ENCODE measurements at regions not wholly inside any gene's neighbourhood (a gene's known extent, or its start where the extent isn't known, plus 50 kb on each side); places are given as distances from the start of the nearest gene placed in this dataset.
"Not testable (repeated sequence)": the region's sequence is repeated elsewhere in the genome, so short reads cannot be mapped to it uniquely, and the experiment has no call there.

GRCh38 chr5:18533137-18533536, 898.9 kb downstream of the TAF11L14 start:
- no peak overlapping the region for H3K4me3 ChIP-seq
- H3K4me1 ChIP-seq (ENCODE audit: insufficient read depth) = no peaks in the 10 kb centered on the region
- H3K27ac ChIP-seq = no peak overlapping the region
- DNase-seq = no peak
- no peak for TF ChIP-seq EZH2 (IDR thresholded peaks at IDR 0.05; ENCODE audit: insufficient read depth, poor library complexity, severe bottlenecking)
- no peak for TF ChIP-seq EZH2phosphoT487 (IDR thresholded peaks at IDR 0.05; ENCODE audit: insufficient read depth, low read depth)
- no peak overlapping the region for H2AFZ ChIP-seq
- no peaks in the 10 kb centered on the region for H3K79me2 ChIP-seq (ENCODE audit: insufficient read depth)
- no peaks in the 10 kb centered on the region for H3K36me3 ChIP-seq (ENCODE audit: low read depth)
- no peaks in the 10 kb centered on the region for H3K9me2 ChIP-seq (ENCODE audit: insufficient read depth)
- H3F3A ChIP-seq (ENCODE audit: insufficient read depth) = no peaks in the 10 kb centered on the region
- 33 to 44% methylated on average over 7 of the region's 7 CpGs for WGBS, 2 experiments (ENCODE audit: low coverage in 1 of 2, low lambda C conversion rate in 2 of 2, missing lambda C conversion rate in 2 of 2)
- no peak overlapping the region for H3K4me2 ChIP-seq (ENCODE audit: unreplicated experiment)
- H3K27me3 ChIP-seq (replicated peaks; ENCODE audit: insufficient read depth) = no peaks in the 10 kb centered on the region
- H3K9me3 ChIP-seq (ENCODE audit: low read depth) = no peaks in the 10 kb centered on the region
- no peak overlapping the region for H3K9ac ChIP-seq
- no peaks in the 10 kb centered on the region for H4K20me1 ChIP-seq (ENCODE audit: insufficient read depth)
- in situ Hi-C loops (cut with MboI) = no loop called here

GRCh38 chr5:18534119-18534518, 899.9 kb downstream of the TAF11L14 start:
- 31 to 40% methylated on average over 3 of the region's 3 CpGs for WGBS, 2 experiments (ENCODE audit: low coverage in 1 of 2, low lambda C conversion rate in 2 of 2, missing lambda C conversion rate in 2 of 2)
- Histone ChIP-seq H4K20me1 (ENCODE audit: insufficient read depth) (no peaks in the 10 kb centered on the region), H3K27me3 (replicated peaks; ENCODE audit: insufficient read depth) (no peaks in the 10 kb centered on the region), H3K9me3 (ENCODE audit: low read depth) (no peaks in the 10 kb centered on the region), H3F3A (ENCODE audit: insufficient read depth) (no peaks in the 10 kb centered on the region), H2AFZ (no peak overlapping the region), H3K4me1 (ENCODE audit: insufficient read depth) (no peaks in the 10 kb centered on the region), H3K27ac (no peak overlapping the region), H3K36me3 (ENCODE audit: low read depth) (no peaks in the 10 kb centered on the region), H3K79me2 (ENCODE audit: insufficient read depth) (no peaks in the 10 kb centered on the region), H3K4me2 (ENCODE audit: unreplicated experiment) (no peak overlapping the region), H3K9ac (no peak overlapping the region), H3K9me2 (ENCODE audit: insufficient read depth) (no peaks in the 10 kb centered on the region), H3K4me3 (no peak overlapping the region)
- TF ChIP-seq EZH2phosphoT487 (IDR thresholded peaks at IDR 0.05; ENCODE audit: insufficient read depth, low read depth) (no peak), EZH2 (IDR thresholded peaks at IDR 0.05; ENCODE audit: insufficient read depth, poor library complexity, severe bottlenecking) (no peak)
- no peak for DNase-seq
- in situ Hi-C loops (cut with MboI) = no loop called here

DNA sequence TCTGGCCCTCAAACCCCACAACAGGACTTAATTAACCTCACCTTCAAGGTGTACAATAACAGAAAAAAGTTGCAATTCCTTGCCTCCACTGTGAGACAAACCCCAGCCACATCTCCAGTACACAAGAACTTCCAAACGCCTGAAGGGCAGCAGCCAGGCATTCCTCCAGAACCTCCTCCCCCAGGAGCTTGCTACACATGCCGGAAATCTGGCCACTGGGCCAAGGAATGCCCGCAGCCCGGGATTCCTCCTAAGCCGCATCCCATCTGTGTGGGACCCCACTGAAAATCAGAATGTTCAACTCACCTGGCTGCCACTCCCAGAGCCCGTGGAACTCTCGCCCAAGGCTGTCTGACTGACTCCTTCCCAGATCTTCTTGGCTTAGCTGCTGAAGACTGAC, 901.5 kb downstream of the TAF11L14 start:
- H3K9me2 ChIP-seq (ENCODE audit: insufficient read depth); H3K4me3 ChIP-seq; DNase-seq; H3K4me2 ChIP-seq (ENCODE audit: unreplicated experiment); H4K20me1 ChIP-seq (ENCODE audit: insufficient read depth); H3K27ac ChIP-seq; H3F3A ChIP-seq (ENCODE audit: insufficient read depth); H2AFZ ChIP-seq; H3K36me3 ChIP-seq (ENCODE audit: low read depth); H3K79me2 ChIP-seq (ENCODE audit: insufficient read depth); H3K9ac ChIP-seq; H3K27me3 ChIP-seq (replicated peaks; ENCODE audit: insufficient read depth); H3K9me3 ChIP-seq (ENCODE audit: low read depth); H3K4me1 ChIP-seq (ENCODE audit: insufficient read depth); in situ Hi-C loops (cut with MboI): not testable (repeated sequence)
- 30 to 33% methylated on average over 7 of the region's 7 CpGs for WGBS, 2 experiments (ENCODE audit: low coverage in 1 of 2, low lambda C conversion rate in 2 of 2, missing lambda C conversion rate in 2 of 2)

- Histone ChIP-seq H3K27ac (no peak overlapping the region), H3K36me3 (ENCODE audit: low read depth) (no peaks in the 10 kb centered on the region), H3K4me1 (ENCODE audit: insufficient read depth) (no peaks in the 10 kb centered on the region), H3K9me2 (ENCODE audit: insufficient read depth) (no peaks in the 10 kb centered on the region), H3K9ac (no peak overlapping the region), H3F3A (ENCODE audit: insufficient read depth) (no peaks in the 10 kb centered on the region), H3K79me2 (ENCODE audit: insufficient read depth) (no peaks in the 10 kb centered on the region), H3K9me3 (ENCODE audit: low read depth) (no peaks in the 10 kb centered on the region), H3K27me3 (replicated peaks; ENCODE audit: insufficient read depth) (no peaks in the 10 kb centered on the region), H4K20me1 (ENCODE audit: insufficient read depth) (no peaks in the 10 kb centered on the region), H3K4me3 (no peak overlapping the region), H2AFZ (no peak overlapping the region), H3K4me2 (ENCODE audit: unreplicated experiment) (no peak overlapping the region)
- 44 to 50% methylated on average over 6 of the region's 6 CpGs for WGBS, 2 experiments (ENCODE audit: low coverage in 1 of 2, low lambda C conversion rate in 2 of 2, missing lambda C conversion rate in 2 of 2)
- TF ChIP-seq EZH2 (IDR thresholded peaks at IDR 0.05; ENCODE audit: insufficient read depth, poor library complexity, severe bottlenecking) = no peak
- no peak for TF ChIP-seq EZH2phosphoT487 (IDR thresholded peaks at IDR 0.05; ENCODE audit: insufficient read depth, low read depth)
- in situ Hi-C loops (cut with MboI) = no loop called here
- DNase-seq = no peak
These were observed 910.2 kb downstream of the TAF11L14 start for GRCh38 chr5:18544421-18544820.

GRCh38 chr5:18546591-18546990, 912.3 kb downstream of the TAF11L14 start:
- no peak overlapping the region for H2AFZ ChIP-seq
- no peaks in the 10 kb centered on the region for H3K27me3 ChIP-seq (replicated peaks; ENCODE audit: insufficient read depth)
- H3K27ac ChIP-seq = no peak overlapping the region
- no peaks in the 10 kb centered on the region for H3K79me2 ChIP-seq (ENCODE audit: insufficient read depth)
- no peaks in the 10 kb centered on the region for H3K9me2 ChIP-seq (ENCODE audit: insufficient read depth)
- no peaks in the 10 kb centered on the region for H3K9me3 ChIP-seq (ENCODE audit: low read depth)
- H3K9ac ChIP-seq = no peak overlapping the region
- in situ Hi-C loops (cut with MboI) = no loop called here
- no peaks in the 10 kb centered on the region for H3K4me1 ChIP-seq (ENCODE audit: insufficient read depth)
- no peak overlapping the region for H3K4me3 ChIP-seq
- no peaks in the 10 kb centered on the region for H4K20me1 ChIP-seq (ENCODE audit: insufficient read depth)
- no peak for TF ChIP-seq EZH2 (IDR thresholded peaks at IDR 0.05; ENCODE audit: insufficient read depth, poor library complexity, severe bottlenecking)
- TF ChIP-seq EZH2phosphoT487 (IDR thresholded peaks at IDR 0.05; ENCODE audit: insufficient read depth, low read depth) = no peak
- H3F3A ChIP-seq (ENCODE audit: insufficient read depth) = no peaks in the 10 kb centered on the region
- no peak for DNase-seq
- H3K36me3 ChIP-seq (ENCODE audit: low read depth) = no peaks in the 10 kb centered on the region
- H3K4me2 ChIP-seq (ENCODE audit: unreplicated experiment) = no peak overlapping the region
